ENCODE measurements at regions not wholly inside any gene's neighbourhood (a gene's known extent, or its start where the extent isn't known, plus 50 kb on each side); places are given as distances from the start of the nearest gene placed in this dataset.

- no peak for TF ChIP-seq CTCF (IDR thresholded peaks at IDR 0.05; ENCODE audit: borderline replicate concordance, extremely low read depth, insufficient read depth)
- no peaks in the 10 kb centered on the region for H3K36me3 ChIP-seq (ENCODE audit: control insufficient read depth in 2 of 3, insufficient read depth in 3 of 3, low read length in 3 of 3)
- no peak for DNase-seq
- no peak overlapping the region for H3K4me3 ChIP-seq (ENCODE audit: low read length in 3 of 3)
- no peaks in the 10 kb centered on the region for H3K9me3 ChIP-seq (ENCODE audit: control insufficient read depth in 2 of 3, insufficient read depth in 1 of 3, low read length in 3 of 3)
- no peak for FAIRE-seq
- no peak overlapping the region for H3K9ac ChIP-seq (ENCODE audit: low read length in 3 of 3)
- no peak overlapping the region for H3K27ac ChIP-seq (ENCODE audit: low read depth in 2 of 2, low read length in 2 of 2)
- H3K4me1 ChIP-seq (ENCODE audit: control insufficient read depth in 2 of 3, insufficient read depth in 2 of 3, low read depth in 1 of 3, low read length in 3 of 3) = no peaks in the 10 kb centered on the region
- no peaks in the 10 kb centered on the region for H3K27me3 ChIP-seq (ENCODE audit: control insufficient read depth, insufficient read depth, low read length)
- intact Hi-C loops (cut with DNase I) = no loop called here
Observed at GRCh38 chr2:147740211-147740927, 104.5 kb upstream of the ACVR2A start.

DNA sequence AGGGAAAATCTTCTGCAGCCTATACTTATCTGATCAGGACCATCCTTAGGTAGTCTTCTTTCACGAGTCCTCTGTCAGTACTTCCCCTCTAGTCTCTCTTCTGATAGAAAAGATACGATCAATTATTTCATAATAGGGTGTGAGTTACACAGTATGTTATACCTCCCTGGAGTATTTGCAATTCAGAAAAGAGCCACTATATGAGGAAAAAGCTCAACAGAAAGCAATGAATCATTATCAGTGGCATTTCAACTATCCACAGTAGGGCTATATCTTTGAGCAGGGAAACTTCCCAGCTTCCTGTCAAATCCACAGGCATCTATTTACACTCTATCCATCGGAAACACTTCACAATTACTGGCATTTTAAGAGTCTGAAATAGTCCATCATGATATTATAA is 105.3 kb upstream of the ACVR2A start:
- Histone ChIP-seq H3K36me3 (ENCODE audit: control insufficient read depth in 2 of 3, insufficient read depth in 3 of 3, low read length in 3 of 3) (no peaks in the 10 kb centered on the region), H3K4me1 (ENCODE audit: control insufficient read depth in 2 of 3, insufficient read depth in 2 of 3, low read depth in 1 of 3, low read length in 3 of 3) (no peaks in the 10 kb centered on the region), H3K9me3 (ENCODE audit: control insufficient read depth in 2 of 3, insufficient read depth in 1 of 3, low read length in 3 of 3) (no peaks in the 10 kb centered on the region), H3K4me3 (ENCODE audit: low read length in 3 of 3) (no peak overlapping the region), H3K27ac (ENCODE audit: low read depth in 2 of 2, low read length in 2 of 2) (no peak overlapping the region), H3K27me3 (ENCODE audit: control insufficient read depth, insufficient read depth, low read length) (no peaks in the 10 kb centered on the region), H3K9ac (ENCODE audit: low read length in 3 of 3) (no peak overlapping the region)
- intact Hi-C loops (cut with DNase I) = no loop called here
- no peak for TF ChIP-seq CTCF (IDR thresholded peaks at IDR 0.05; ENCODE audit: borderline replicate concordance, extremely low read depth, insufficient read depth)
- FAIRE-seq (no peak), DNase-seq (no peak)

DNA sequence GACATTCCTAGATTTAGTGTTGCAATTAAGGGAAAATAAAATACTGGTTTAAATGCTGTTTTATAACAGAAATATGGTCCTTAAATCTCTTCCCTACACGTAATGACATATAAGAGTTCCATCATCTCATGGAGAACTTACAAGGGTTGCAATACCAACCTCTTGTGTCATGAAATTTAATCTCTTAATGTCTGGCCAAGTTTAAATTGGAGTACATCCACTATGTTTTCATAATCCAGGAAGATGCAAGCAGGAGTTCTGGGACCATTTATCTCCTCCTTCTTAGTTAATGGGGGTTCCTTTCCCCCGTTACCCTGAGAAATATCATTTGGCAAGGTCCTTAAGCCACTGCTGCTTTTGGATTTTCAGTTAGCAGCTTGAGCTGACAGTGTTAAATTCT is 126.0 kb upstream of the ACVR2A start:
- no peak overlapping the region for H3K9ac ChIP-seq (ENCODE audit: low read length in 3 of 3)
- H3K36me3 ChIP-seq (ENCODE audit: control insufficient read depth in 2 of 3, insufficient read depth in 3 of 3, low read length in 3 of 3) = no peaks in the 10 kb centered on the region
- FAIRE-seq (no peak), DNase-seq (no peak)
- no peak for TF ChIP-seq CTCF (IDR thresholded peaks at IDR 0.05; ENCODE audit: borderline replicate concordance, extremely low read depth, insufficient read depth)
- no peaks in the 10 kb centered on the region for H3K4me1 ChIP-seq (ENCODE audit: control insufficient read depth in 2 of 3, insufficient read depth in 2 of 3, low read depth in 1 of 3, low read length in 3 of 3)
- no peaks in the 10 kb centered on the region for H3K27me3 ChIP-seq (ENCODE audit: control insufficient read depth, insufficient read depth, low read length)
- H3K27ac ChIP-seq (ENCODE audit: low read depth in 2 of 2, low read length in 2 of 2) = no peak overlapping the region
- no peak overlapping the region for H3K4me3 ChIP-seq (ENCODE audit: low read length in 3 of 3)
- no peaks in the 10 kb centered on the region for H3K9me3 ChIP-seq (ENCODE audit: control insufficient read depth in 2 of 3, insufficient read depth in 1 of 3, low read length in 3 of 3)
- intact Hi-C loops (cut with DNase I) = no loop called here

GRCh38 chr2:147716906-147717305 is 127.9 kb upstream of the ACVR2A start:
- Histone ChIP-seq H3K27me3 (ENCODE audit: control insufficient read depth, insufficient read depth, low read length) (no peaks in the 10 kb centered on the region), H3K4me1 (ENCODE audit: control insufficient read depth in 2 of 3, insufficient read depth in 2 of 3, low read depth in 1 of 3, low read length in 3 of 3) (no peaks in the 10 kb centered on the region), H3K9ac (ENCODE audit: low read length in 3 of 3) (no peak overlapping the region), H3K36me3 (ENCODE audit: control insufficient read depth in 2 of 3, insufficient read depth in 3 of 3, low read length in 3 of 3) (no peaks in the 10 kb centered on the region), H3K27ac (ENCODE audit: low read depth in 2 of 2, low read length in 2 of 2) (no peak overlapping the region), H3K4me3 (ENCODE audit: low read length in 3 of 3) (no peak overlapping the region), H3K9me3 (ENCODE audit: control insufficient read depth in 2 of 3, insufficient read depth in 1 of 3, low read length in 3 of 3) (no peaks in the 10 kb centered on the region)
- FAIRE-seq = no peak
- DNase-seq = no peak
- no peak for TF ChIP-seq CTCF (IDR thresholded peaks at IDR 0.05; ENCODE audit: borderline replicate concordance, extremely low read depth, insufficient read depth)
- intact Hi-C loops (cut with DNase I) = no loop called here

Measured in kidney (tissue), 13 donors.